ENCODE measurements at regions not wholly inside any gene's neighbourhood (a gene's known extent, or its start where the extent isn't known, plus 50 kb on each side); places are given as distances from the start of the nearest gene placed in this dataset.

DNA sequence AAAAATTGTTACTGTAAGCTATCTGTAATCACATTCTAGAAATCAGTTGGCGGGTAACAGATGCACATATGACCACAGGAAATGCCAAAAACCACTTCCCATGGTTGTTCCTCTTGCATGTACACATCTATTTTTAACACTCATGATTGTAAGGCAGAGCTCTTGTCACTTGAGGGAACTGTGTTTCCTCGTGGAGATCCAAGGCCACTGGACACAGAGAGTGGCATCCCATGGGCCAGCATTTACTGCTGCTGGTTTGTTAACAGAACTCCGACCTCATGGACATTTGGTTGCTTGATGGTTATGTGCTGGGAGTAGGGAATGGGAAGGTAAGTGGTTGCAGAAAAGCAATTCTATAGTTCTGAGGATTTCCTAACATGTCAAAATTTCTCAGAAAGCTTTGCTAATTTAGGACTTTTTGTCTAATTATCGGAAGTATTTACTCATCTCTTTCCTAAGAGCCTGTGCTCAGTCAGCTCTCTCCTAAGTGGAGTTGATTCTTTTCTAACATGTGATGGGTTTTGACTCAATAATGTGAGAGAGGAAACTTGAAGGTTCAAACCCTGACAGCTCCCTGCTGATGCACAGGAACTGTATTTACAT lies 202.0 kb upstream of the NR3C1 start:
- ChIA-PET POLR2A (no interaction called here), CTCF (interaction anchor here (0.7 kb wide), 1 partner anchor 598 kb away, joined by 3 read pairs; no protein-coding TSS in a partner anchor)
- DNase-seq (ENCODE audit: extremely low spot score) = no peak
- no peak for TF ChIP-seq CTBP1 (IDR thresholded peaks at IDR 0.05; ENCODE audit: borderline replicate concordance)
- no peak for TF ChIP-seq L3MBTL2 (conservative IDR thresholded peaks at IDR 0.05)
- TF ChIP-seq ARNT (IDR thresholded peaks at IDR 0.05) = no peak
- TF ChIP-seq FOXA1 (IDR thresholded peaks at IDR 0.05) = no peak
- TF ChIP-seq BHLHE40 (IDR thresholded peaks at IDR 0.05; ENCODE audit: borderline replicate concordance) = no peak

DNA sequence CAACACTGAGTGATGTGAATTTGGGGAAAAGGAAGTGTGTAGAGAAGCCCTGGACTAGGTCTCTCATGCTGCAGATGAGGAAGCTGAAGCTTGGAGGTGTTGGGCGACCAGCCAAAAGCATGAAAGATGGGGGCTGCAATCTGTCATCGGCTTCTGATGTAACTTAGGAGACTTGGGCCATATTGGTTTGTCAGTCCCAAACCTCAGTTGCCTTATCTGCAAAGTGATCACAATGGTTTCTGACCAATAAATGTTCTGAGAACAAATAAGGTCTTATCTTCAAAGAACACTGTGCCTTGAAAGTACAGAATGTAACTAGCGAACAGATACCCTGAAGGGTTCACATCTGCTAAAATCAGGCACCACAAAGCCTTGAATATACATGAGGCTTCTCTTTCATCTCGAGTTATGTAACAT lies 198.4 kb upstream of the NR3C1 start:
- POLR2A ChIA-PET = no interaction called here
- DNase-seq (ENCODE audit: extremely low spot score) = no peak
- CTCF ChIA-PET = no interaction called here
- TF ChIP-seq ZNF384 (IDR thresholded peaks at IDR 0.05) (no peak), BHLHE40 (IDR thresholded peaks at IDR 0.05; ENCODE audit: borderline replicate concordance) (no peak)

DNA sequence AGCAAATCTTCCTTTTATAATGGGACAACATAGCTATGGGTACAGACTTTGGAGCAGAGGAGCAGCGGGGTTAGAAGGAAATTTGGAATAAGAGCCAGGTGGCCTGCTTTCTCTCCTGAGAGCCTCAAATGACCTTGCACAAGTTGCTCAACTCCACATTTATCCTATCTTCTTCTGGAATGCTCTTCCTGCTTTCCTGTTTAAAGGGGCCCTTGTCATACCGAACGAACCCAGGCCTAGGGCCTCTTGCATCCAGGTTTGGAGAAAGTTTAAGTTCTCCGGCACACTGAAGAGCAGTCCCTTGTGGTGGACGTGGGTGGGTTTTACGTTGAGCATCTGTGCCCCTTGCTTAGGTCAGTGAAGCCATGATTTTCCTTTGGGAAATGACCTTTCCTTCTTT lies 197.9 kb upstream of the NR3C1 start:
- ChIA-PET POLR2A (no interaction called here), CTCF (no interaction called here)
- TF ChIP-seq, protein P1, sequence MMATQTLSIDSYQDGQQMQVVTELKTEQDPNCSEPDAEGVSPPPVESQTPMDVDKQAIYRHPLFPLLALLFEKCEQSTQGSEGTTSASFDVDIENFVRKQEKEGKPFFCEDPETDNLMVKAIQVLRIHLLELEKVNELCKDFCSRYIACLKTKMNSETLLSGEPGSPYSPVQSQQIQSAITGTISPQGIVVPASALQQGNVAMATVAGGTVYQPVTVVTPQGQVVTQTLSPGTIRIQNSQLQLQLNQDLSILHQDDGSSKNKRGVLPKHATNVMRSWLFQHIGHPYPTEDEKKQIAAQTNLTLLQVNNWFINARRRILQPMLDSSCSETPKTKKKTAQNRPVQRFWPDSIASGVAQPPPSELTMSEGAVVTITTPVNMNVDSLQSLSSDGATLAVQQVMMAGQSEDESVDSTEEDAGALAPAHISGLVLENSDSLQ (IDR thresholded peaks at IDR 0.05) = no peak
- TF ChIP-seq FOXK2 (IDR thresholded peaks at IDR 0.05) (no peak), TARDBP (IDR thresholded peaks at IDR 0.05) (no peak), L3MBTL2 (conservative IDR thresholded peaks at IDR 0.05) (no peak)
- no peak for DNase-seq (ENCODE audit: extremely low spot score)

- POLR2A ChIA-PET = no interaction called here
- DNase-seq (ENCODE audit: extremely low spot score) = no peak
- no peak for TF ChIP-seq HDGF (IDR thresholded peaks at IDR 0.05; ENCODE audit: borderline replicate concordance)
- TF ChIP-seq LEF1 (IDR thresholded peaks at IDR 0.05; ENCODE audit: borderline replicate concordance) = no peak
- no peak for TF ChIP-seq SUZ12 (IDR thresholded peaks at IDR 0.05)
- TF ChIP-seq FOXK2 (IDR thresholded peaks at IDR 0.05) = no peak
- no peak for TF ChIP-seq CTBP1 (IDR thresholded peaks at IDR 0.05; ENCODE audit: borderline replicate concordance)
- TF ChIP-seq TARDBP (IDR thresholded peaks at IDR 0.05) = no peak
- no peak for TF ChIP-seq BHLHE40 (IDR thresholded peaks at IDR 0.05; ENCODE audit: borderline replicate concordance)
- CTCF ChIA-PET = no interaction called here
Observed at GRCh38 chr5:143600396-143601075, 197.1 kb upstream of the NR3C1 start.

- ChIA-PET CTCF (no interaction called here), POLR2A (no interaction called here)
- no peak for DNase-seq (ENCODE audit: extremely low spot score)
- TF ChIP-seq FOXA1 (IDR thresholded peaks at IDR 0.05) = no peak
- no peak for TF ChIP-seq TARDBP (IDR thresholded peaks at IDR 0.05)
- TF ChIP-seq LEF1 (IDR thresholded peaks at IDR 0.05; ENCODE audit: borderline replicate concordance) = no peak
- TF ChIP-seq FOXM1 (IDR thresholded peaks at IDR 0.05; ENCODE audit: borderline replicate concordance) = no peak
- TF ChIP-seq HDGF (IDR thresholded peaks at IDR 0.05; ENCODE audit: borderline replicate concordance) = no peak
- TF ChIP-seq ELF4 (IDR thresholded peaks at IDR 0.05) = no peak
- TF ChIP-seq L3MBTL2 (conservative IDR thresholded peaks at IDR 0.05) = no peak
- no peak for TF ChIP-seq SUZ12 (IDR thresholded peaks at IDR 0.05)
- TF ChIP-seq NFRKB (IDR thresholded peaks at IDR 0.05) = no peak
- no peak for TF ChIP-seq ARNT (IDR thresholded peaks at IDR 0.05)
- no peak for TF ChIP-seq SP1 (IDR thresholded peaks at IDR 0.05)
- no peak for TF ChIP-seq CTBP1 (IDR thresholded peaks at IDR 0.05; ENCODE audit: borderline replicate concordance)
- TF ChIP-seq, protein P1 (IDR thresholded peaks at IDR 0.05) = no peak
- TF ChIP-seq FOXK2 (IDR thresholded peaks at IDR 0.05) = no peak
- TF ChIP-seq ZNF384 (IDR thresholded peaks at IDR 0.05) = no peak
- no peak for TF ChIP-seq BHLHE40 (IDR thresholded peaks at IDR 0.05; ENCODE audit: borderline replicate concordance)
Observed at GRCh38 chr5:143599474-143599873, 196.0 kb upstream of the NR3C1 start.

DNA sequence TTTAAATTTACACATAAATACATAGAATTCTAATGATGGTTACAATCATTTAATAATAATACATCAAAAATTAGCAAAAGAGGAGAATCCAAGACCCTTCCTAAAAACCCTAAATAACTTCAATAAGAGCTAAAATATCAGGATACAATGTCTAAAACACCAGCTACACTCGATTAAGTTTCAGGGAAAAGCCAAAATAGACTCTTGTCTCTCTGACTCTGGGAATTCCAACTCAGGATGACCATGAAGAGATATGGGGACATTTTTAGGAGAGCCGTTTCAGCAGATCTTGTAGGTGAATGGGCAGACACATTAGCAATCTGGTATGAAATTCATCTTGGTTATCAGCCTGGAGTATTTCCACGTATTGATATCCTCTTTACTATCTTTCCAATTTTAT lies 193.3 kb upstream of the NR3C1 start:
- DNase-seq (ENCODE audit: extremely low spot score) = no peak
- TF ChIP-seq, protein P1 (IDR thresholded peaks at IDR 0.05) = no peak
- TF ChIP-seq BHLHE40 (IDR thresholded peaks at IDR 0.05; ENCODE audit: borderline replicate concordance) = no peak
- no peak for TF ChIP-seq FOXM1 (IDR thresholded peaks at IDR 0.05; ENCODE audit: borderline replicate concordance)
- TF ChIP-seq SUZ12 (IDR thresholded peaks at IDR 0.05) = no peak
- no peak for TF ChIP-seq ARNT (IDR thresholded peaks at IDR 0.05)
- no peak for TF ChIP-seq NFRKB (IDR thresholded peaks at IDR 0.05)
- TF ChIP-seq TARDBP (IDR thresholded peaks at IDR 0.05) = no peak
- TF ChIP-seq L3MBTL2 (conservative IDR thresholded peaks at IDR 0.05) = no peak
- no peak for TF ChIP-seq SP1 (IDR thresholded peaks at IDR 0.05)
- TF ChIP-seq LEF1 (IDR thresholded peaks at IDR 0.05; ENCODE audit: borderline replicate concordance) = no peak
- ChIA-PET POLR2A (no interaction called here), CTCF (no interaction called here)
